IPS DF 4.7 (cell line): ENCODE measurements at regions not wholly inside any gene's neighbourhood (a gene's known extent, or its start where the extent isn't known, plus 50 kb on each side); places are given as distances from the start of the nearest gene placed in this dataset.

Experiments used
- DNase-seq: peaks from one replicate; pipeline ENCODE4 v3.0.0-alpha.2; 2013; ENCODE audit warnings: low spot score; ENCODE audit errors: extremely low read depth

GRCh38 chr15:66832664-66833063 lies 130.6 kb downstream of the SMAD6 start:
- no peak for DNase-seq

- DNase-seq = no peak
These were observed 131.3 kb downstream of the SMAD6 start for GRCh38 chr15:66833371-66833770.

- DNase-seq = no peak
These were observed 131.8 kb downstream of the SMAD6 start for GRCh38 chr15:66833803-66834202.

GRCh38 chr15:66834881-66835878 lies 133.1 kb downstream of the SMAD6 start:
- DNase-seq = no peak

GRCh38 chr15:66836231-66837030 lies 134.4 kb downstream of the SMAD6 start:
- DNase-seq = no peak

- DNase-seq = no peak
These were observed 136.2 kb downstream of the SMAD6 start for GRCh38 chr15:66838202-66838601.

GRCh38 chr15:66838671-66839239 lies 136.7 kb downstream of the SMAD6 start:
- no peak for DNase-seq

GRCh38 chr15:66839506-66840112 lies 137.6 kb downstream of the SMAD6 start:
- DNase-seq = no peak

GRCh38 chr15:66840615-66841390 lies 138.8 kb downstream of the SMAD6 start:
- no peak for DNase-seq

- no peak for DNase-seq
These were observed 140.1 kb downstream of the SMAD6 start for GRCh38 chr15:66841953-66842681.

GRCh38 chr15:66842710-66843441 lies 140.8 kb downstream of the SMAD6 start:
- DNase-seq = no peak

- no peak for DNase-seq
These were observed 141.5 kb downstream of the SMAD6 start for GRCh38 chr15:66843581-66843980.

- DNase-seq = no peak
These were observed 142.2 kb downstream of the SMAD6 start for GRCh38 chr15:66844041-66844746.

- DNase-seq = no peak
These were observed 142.7 kb downstream of the SMAD6 start for GRCh38 chr15:66844747-66845145.

- no peak for DNase-seq
These were observed 143.3 kb downstream of the SMAD6 start for GRCh38 chr15:66845266-66845785.

GRCh38 chr15:66846031-66846430 lies 144.0 kb downstream of the SMAD6 start:
- DNase-seq = no peak

- DNase-seq = no peak
These were observed 144.8 kb downstream of the SMAD6 start for GRCh38 chr15:66846811-66847210.

GRCh38 chr15:66847565-66847991 lies 145.5 kb downstream of the SMAD6 start:
- no peak for DNase-seq
